ENCODE measurements at regions not wholly inside any gene's neighbourhood (a gene's known extent, or its start where the extent isn't known, plus 50 kb on each side); places are given as distances from the start of the nearest gene placed in this dataset.
"Not testable (repeated sequence)": the region's sequence is repeated elsewhere in the genome, so short reads cannot be mapped to it uniquely, and the experiment has no call there.

GRCh38 chr2:176573612-176574483 is 304.6 kb downstream of the MTX2 start:
- no peak for TF ChIP-seq CTCF (IDR thresholded peaks at IDR 0.05)
- DNase-seq, result no peak
- no peaks in the 10 kb centered on the region for H3K9me3 Mint-ChIP-seq
- H3K4me1 Mint-ChIP-seq (ENCODE audit: low read depth), result peaks cover 28% of the 10 kb centered on the region
- no peaks in the 10 kb centered on the region for H3K36me3 Mint-ChIP-seq (ENCODE audit: low read depth)
- H3K27me3 Mint-ChIP-seq (ENCODE audit: insufficient read depth), result no peaks in the 10 kb centered on the region
- H3K4me3 Mint-ChIP-seq, result no peak overlapping the region
- no peak overlapping the region for H3K27ac Mint-ChIP-seq

GRCh38 chr2:176574484-176575236 is 305.4 kb downstream of the MTX2 start:
- no peaks in the 10 kb centered on the region; the same call in 1 of the 2 replicates for H3K36me3 Mint-ChIP-seq (ENCODE audit: low read depth)
- no peaks in the 10 kb centered on the region for H3K27me3 Mint-ChIP-seq (ENCODE audit: insufficient read depth)
- H3K4me3 Mint-ChIP-seq, result no peak overlapping the region
- no peak for TF ChIP-seq CTCF (IDR thresholded peaks at IDR 0.05)
- no peak for DNase-seq
- H3K9me3 Mint-ChIP-seq, result no peaks in the 10 kb centered on the region
- peaks cover 21% of the 10 kb centered on the region for H3K4me1 Mint-ChIP-seq (ENCODE audit: low read depth)
- H3K27ac Mint-ChIP-seq, result no peak overlapping the region

DNA sequence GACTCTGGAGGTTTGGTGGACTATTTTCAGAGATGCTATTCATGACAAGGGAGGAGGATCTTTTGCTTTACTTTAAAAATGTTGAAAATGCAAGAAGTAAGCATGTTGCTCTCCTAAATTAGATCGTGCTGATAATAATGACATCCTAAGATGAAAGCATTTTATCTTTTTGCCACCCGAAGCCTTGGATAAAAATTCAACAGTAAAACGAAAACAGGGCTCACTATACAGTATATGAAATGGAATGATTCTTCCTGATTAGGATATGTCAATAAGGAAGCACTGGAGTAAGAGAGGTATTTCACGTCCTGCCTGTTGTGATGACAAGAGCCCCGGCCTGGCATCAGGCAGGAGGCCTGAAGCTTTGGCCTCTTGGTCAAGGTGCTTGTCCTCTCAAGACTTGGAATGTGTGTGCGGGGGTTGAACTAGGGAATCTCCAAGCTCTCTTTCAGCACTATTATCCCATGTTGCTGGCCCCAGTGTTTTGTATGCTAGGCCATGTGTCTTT is 306.0 kb downstream of the MTX2 start:
- no peak for DNase-seq
- H3K27me3 Mint-ChIP-seq (ENCODE audit: insufficient read depth), result no peaks in the 10 kb centered on the region
- no peaks in the 10 kb centered on the region for H3K9me3 Mint-ChIP-seq
- no peaks in the 10 kb centered on the region; the same call in 1 of the 2 replicates for H3K36me3 Mint-ChIP-seq (ENCODE audit: low read depth)
- H3K4me1 Mint-ChIP-seq (ENCODE audit: low read depth), result peaks cover 21% of the 10 kb centered on the region
- no peak overlapping the region for H3K4me3 Mint-ChIP-seq
- TF ChIP-seq CTCF (IDR thresholded peaks at IDR 0.05), result no peak
- H3K27ac Mint-ChIP-seq, result no peak overlapping the region

DNA sequence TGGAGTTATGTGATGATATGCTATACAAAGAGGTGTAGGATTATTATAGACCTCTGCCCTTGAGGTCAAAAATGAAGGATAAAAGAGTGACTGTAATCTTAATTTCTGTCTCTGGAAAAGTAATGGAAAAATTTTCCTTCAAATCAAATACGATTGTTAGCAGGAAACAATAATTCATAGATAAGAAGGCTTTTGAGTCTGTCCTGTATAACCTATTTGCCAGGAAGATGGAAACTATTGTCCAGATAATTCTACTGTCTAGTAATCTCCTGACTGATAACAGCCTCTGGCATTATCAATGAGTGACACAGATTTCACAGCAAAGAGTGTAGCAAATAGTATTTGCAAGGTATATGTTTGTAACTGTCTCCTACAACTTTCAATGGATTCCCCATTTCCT is 307.8 kb downstream of the MTX2 start:
- H3K27ac Mint-ChIP-seq, result no peak overlapping the region

DNA sequence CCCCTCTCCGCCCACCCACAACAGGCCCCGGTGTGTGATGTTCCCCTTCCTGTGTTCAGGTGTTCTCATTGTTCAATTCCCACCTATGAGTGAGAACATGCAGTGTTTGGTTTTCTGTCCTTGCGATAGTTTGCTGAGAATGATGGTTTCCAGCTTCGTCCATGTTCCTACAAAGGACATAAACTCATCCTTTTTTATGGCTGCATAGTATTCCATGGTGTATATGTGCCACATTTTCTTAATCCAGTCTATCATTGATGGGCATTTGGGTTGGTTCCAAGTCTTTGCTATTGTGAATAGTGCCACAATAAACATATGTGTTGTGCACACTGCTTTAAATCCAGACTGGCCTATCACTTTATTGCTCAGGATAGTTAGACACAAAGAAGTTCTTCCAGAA is 309.1 kb downstream of the MTX2 start:
- not testable (repeated sequence) for H3K9me3 Mint-ChIP-seq; DNase-seq; H3K27me3 Mint-ChIP-seq (ENCODE audit: insufficient read depth); H3K4me3 Mint-ChIP-seq; H3K27ac Mint-ChIP-seq; H3K36me3 Mint-ChIP-seq (ENCODE audit: low read depth)
- H3K4me1 Mint-ChIP-seq (ENCODE audit: low read depth), result peaks cover 27% of the 10 kb centered on the region

More for the DNA sequence above, 307.8 kb downstream of the MTX2 start:
- Mint-ChIP-seq H3K36me3 (ENCODE audit: low read depth) (no peaks in the 10 kb centered on the region; the same call in 1 of the 2 replicates), H3K9me3 (no peaks in the 10 kb centered on the region), H3K27me3 (ENCODE audit: insufficient read depth) (no peaks in the 10 kb centered on the region), H3K4me1 (ENCODE audit: low read depth) (peaks cover 21% of the 10 kb centered on the region), H3K4me3 (no peak overlapping the region)
- no peak for DNase-seq
- TF ChIP-seq CTCF (IDR thresholded peaks at IDR 0.05), result no peak

- no peak for TF ChIP-seq CTCF (IDR thresholded peaks at IDR 0.05)
- H3K36me3 Mint-ChIP-seq (ENCODE audit: low read depth), result no peaks in the 10 kb centered on the region; the same call in 1 of the 2 replicates
- H3K27ac Mint-ChIP-seq, result no peak overlapping the region
- peaks cover 34% of the 10 kb centered on the region for H3K4me1 Mint-ChIP-seq (ENCODE audit: low read depth)
- no peaks in the 10 kb centered on the region for H3K9me3 Mint-ChIP-seq
- H3K27me3 Mint-ChIP-seq (ENCODE audit: insufficient read depth), result no peaks in the 10 kb centered on the region
- no peak for DNase-seq
- H3K4me3 Mint-ChIP-seq, result no peak overlapping the region
Measured at GRCh38 chr2:176579608-176580007, 310.4 kb downstream of the MTX2 start.
